Smooth muscle cell (in vitro differentiated cells): ENCODE measurements at regions not wholly inside any gene's neighbourhood (a gene's known extent, or its start where the extent isn't known, plus 50 kb on each side); places are given as distances from the start of the nearest gene placed in this dataset.

Experiments used
- DNase-seq: peaks from one replicate; lab custom pipeline; 2025; ENCODE audit not compliant: unreplicated experiment; lab: John Stamatoyannopoulos, UW
- H2AFZ ChIP-seq: fragments of 200-600 bp; sonication (generic); 2 replicates; pipeline ENCODE4 v1.6.0; 2016; ENCODE audit warnings: antibody characterized with exemption, low read depth, mild to moderate bottlenecking
- H3F3A ChIP-seq: fragments of 200-600 bp; sonication (generic); 2 replicates; pipeline ENCODE4 v1.6.0; 2017; ENCODE audit warnings: antibody characterized with exemption, low read depth
- H3K27ac ChIP-seq: fragments of 200-600 bp; sonication (generic); 2 replicates; pipeline ENCODE4 v1.5.1; 2016; ENCODE audit warnings: low read depth, mild to moderate bottlenecking
- H3K27me3 ChIP-seq: fragments of 200-600 bp; sonication (generic); 2 replicates; pipeline ENCODE4 v1.6.1; 2016; ENCODE audit warnings: low read depth, mild to moderate bottlenecking
- H3K36me3 ChIP-seq: fragments of 200-600 bp; sonication (generic); 2 replicates; pipeline ENCODE4 v1.5.1; 2016; ENCODE audit warnings: low read depth
- H3K4me1 ChIP-seq: fragments of 200-600 bp; sonication (generic); 2 replicates; pipeline ENCODE4 v1.5.1; 2016; ENCODE audit warnings: low read depth
- H3K4me2 ChIP-seq: fragments of 200-600 bp; sonication (generic); 2 replicates; pipeline ENCODE4 v1.6.0; 2016; ENCODE audit warnings: mild to moderate bottlenecking
- H3K4me3 ChIP-seq: fragments of 200-600 bp; sonication (generic); 2 replicates; pipeline ENCODE4 v1.5.1; 2016; ENCODE audit warnings: mild to moderate bottlenecking
- H3K79me2 ChIP-seq: fragments of 200-600 bp; sonication (generic); 2 replicates; pipeline ENCODE4 v1.6.0; 2016; ENCODE audit warnings: low read depth, mild to moderate bottlenecking
- H3K9ac ChIP-seq: fragments of 200-600 bp; sonication (generic); 2 replicates; pipeline ENCODE4 v1.6.0; 2016; ENCODE audit warnings: low read depth
- H3K9me3 ChIP-seq: fragments of 200-600 bp; sonication (generic); replicated peaks from 2 replicates; pipeline ENCODE4 v1.5.1; 2016; ENCODE audit warnings: low read depth
- H4K20me1 ChIP-seq: fragments of 200-600 bp; sonication (generic); 2 replicates; pipeline ENCODE4 v1.6.0; 2016; ENCODE audit warnings: low read depth
- WGBS: methylation state at CpG from one replicate; pipeline ENCODE4 v1.1.7; 2016; ENCODE audit warnings: low lambda C conversion rate; 5-methylcytosine and 5-hydroxymethylcytosine counted together
- TF ChIP-seq, protein P1 (sequence below): fragments of 200-600 bp; sonication (generic); IDR thresholded peaks from 2 replicates; pipeline ENCODE4 v1.5.1; 2017; ENCODE audit warnings: borderline replicate concordance, mild to moderate bottlenecking, antibody characterized with exemption; ENCODE audit not compliant: insufficient read depth, poor library complexity, severe bottlenecking

DNA sequence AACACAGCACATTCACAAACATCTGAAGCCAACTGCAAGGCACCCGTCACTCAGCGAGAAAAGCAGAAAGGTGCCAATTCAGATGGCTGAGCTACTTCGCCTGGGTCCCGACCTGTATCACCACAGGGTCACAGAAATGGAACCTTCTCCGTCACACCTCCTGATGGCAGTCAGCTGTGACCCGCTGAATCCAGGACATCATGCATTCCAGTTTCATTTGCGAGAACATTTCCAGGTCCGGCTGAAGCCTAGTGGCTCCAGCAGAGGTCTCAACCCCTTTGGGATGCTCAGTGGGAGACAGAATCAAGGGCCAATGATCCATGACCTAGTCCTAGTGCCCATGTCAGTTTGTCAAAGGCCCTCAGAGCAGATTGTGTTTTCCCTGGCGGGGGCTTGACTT, 193.6 kb upstream of the KLF14 start:
- no peaks in the 10 kb centered on the region for H3K9me3 ChIP-seq
- H3K27ac ChIP-seq = no peak overlapping the region
- H3K4me2 ChIP-seq = no peak overlapping the region
- no peaks in the 10 kb centered on the region for H3K4me1 ChIP-seq
- no peak overlapping the region for H3K4me3 ChIP-seq
- TF ChIP-seq, protein P1, sequence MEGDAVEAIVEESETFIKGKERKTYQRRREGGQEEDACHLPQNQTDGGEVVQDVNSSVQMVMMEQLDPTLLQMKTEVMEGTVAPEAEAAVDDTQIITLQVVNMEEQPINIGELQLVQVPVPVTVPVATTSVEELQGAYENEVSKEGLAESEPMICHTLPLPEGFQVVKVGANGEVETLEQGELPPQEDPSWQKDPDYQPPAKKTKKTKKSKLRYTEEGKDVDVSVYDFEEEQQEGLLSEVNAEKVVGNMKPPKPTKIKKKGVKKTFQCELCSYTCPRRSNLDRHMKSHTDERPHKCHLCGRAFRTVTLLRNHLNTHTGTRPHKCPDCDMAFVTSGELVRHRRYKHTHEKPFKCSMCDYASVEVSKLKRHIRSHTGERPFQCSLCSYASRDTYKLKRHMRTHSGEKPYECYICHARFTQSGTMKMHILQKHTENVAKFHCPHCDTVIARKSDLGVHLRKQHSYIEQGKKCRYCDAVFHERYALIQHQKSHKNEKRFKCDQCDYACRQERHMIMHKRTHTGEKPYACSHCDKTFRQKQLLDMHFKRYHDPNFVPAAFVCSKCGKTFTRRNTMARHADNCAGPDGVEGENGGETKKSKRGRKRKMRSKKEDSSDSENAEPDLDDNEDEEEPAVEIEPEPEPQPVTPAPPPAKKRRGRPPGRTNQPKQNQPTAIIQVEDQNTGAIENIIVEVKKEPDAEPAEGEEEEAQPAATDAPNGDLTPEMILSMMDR = no peak
- no peak overlapping the region for H2AFZ ChIP-seq
- no peak for DNase-seq
- H3K36me3 ChIP-seq = no peaks in the 10 kb centered on the region
- H3K27me3 ChIP-seq = no peaks in the 10 kb centered on the region
- no peak overlapping the region for H3K9ac ChIP-seq
- peaks cover 24% of the 10 kb centered on the region for H3K79me2 ChIP-seq
- no peaks in the 10 kb centered on the region for H3F3A ChIP-seq
- H4K20me1 ChIP-seq = peaks cover 9% of the 10 kb centered on the region
- 98% methylated on average over 9 of the region's 9 CpGs for WGBS

DNA sequence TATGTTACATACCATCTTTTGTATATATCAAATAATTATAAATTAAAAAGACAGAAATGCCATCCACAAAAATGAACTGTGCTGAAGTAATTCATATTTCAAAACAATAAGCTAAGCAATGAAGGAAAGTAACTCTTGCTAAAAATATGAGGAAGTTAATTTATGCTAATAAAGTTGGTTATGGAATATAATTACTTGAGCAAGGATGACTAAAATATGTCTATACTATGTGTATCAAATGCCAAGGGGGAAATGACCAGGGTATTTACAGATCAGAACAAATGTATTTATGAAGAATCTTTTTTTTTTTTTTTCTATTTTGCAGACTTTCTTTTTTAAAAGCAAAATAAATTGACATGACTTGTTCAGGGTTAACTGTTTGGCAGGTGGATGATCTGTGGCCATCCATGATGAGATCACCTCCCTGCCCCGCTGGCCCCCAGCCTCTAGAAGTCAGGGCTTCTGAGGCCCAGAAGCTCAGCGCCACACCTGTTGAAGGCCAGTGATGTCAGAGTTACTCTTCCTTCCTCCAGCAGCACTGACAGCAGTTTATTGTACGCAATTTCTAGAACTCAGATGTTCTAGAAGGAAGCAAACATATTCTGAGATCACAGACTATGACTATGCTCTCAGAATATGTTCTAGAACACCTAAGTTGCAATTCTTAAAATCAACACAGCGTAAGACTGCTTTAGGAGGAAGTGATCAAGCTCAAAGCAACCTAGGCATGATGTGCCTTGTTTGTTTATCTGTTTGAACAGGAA, 196.1 kb upstream of the KLF14 start:
- Histone ChIP-seq H3K36me3 (no peaks in the 10 kb centered on the region), H2AFZ (no peak overlapping the region), H3K4me2 (no peak overlapping the region), H3K4me3 (no peak overlapping the region), H3K27ac (no peak overlapping the region), H3K4me1 (no peaks in the 10 kb centered on the region), H3K27me3 (no peaks in the 10 kb centered on the region), H3K9ac (no peak overlapping the region), H4K20me1 (peaks cover 16% of the 10 kb centered on the region), H3F3A (no peaks in the 10 kb centered on the region), H3K79me2 (peaks cover 28% of the 10 kb centered on the region), H3K9me3 (no peaks in the 10 kb centered on the region)
- no peak for DNase-seq
- TF ChIP-seq, protein P1 = no peak
- 94% methylated on average over 4 of the region's 4 CpGs for WGBS

DNA sequence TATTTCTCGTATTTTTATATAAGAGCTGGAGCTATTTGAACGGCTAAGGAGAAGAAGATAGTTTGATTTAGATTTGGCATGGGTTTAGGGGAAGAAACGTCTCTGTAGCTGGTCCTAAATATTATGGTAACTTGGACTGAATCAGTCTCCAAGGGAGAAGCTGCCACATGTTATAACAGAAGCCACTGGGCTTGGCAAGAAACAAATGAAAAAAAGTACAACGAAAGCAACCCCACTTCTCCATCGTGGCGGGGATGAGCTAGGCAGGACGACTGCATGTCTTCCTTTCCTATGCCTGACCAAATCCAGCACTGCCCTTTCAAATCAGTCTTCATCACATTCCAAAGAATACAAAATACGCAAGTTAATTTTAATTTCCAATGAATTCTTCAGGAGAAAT, 196.7 kb upstream of the KLF14 start:
- H4K20me1 ChIP-seq = peaks cover 21% of the 10 kb centered on the region
- H3K4me1 ChIP-seq = no peaks in the 10 kb centered on the region
- H3K9ac ChIP-seq = no peak overlapping the region
- TF ChIP-seq, protein P1 = no peak
- H3K27ac ChIP-seq = no peak overlapping the region
- no peak overlapping the region for H3K4me2 ChIP-seq
- DNase-seq = no peak
- H3K4me3 ChIP-seq = no peak overlapping the region
- no peaks in the 10 kb centered on the region for H3K36me3 ChIP-seq
- no peak overlapping the region for H2AFZ ChIP-seq
- 96% methylated on average over 8 of the region's 8 CpGs for WGBS
- no peaks in the 10 kb centered on the region for H3K27me3 ChIP-seq
- no peaks in the 10 kb centered on the region for H3F3A ChIP-seq
- no peaks in the 10 kb centered on the region for H3K9me3 ChIP-seq
- H3K79me2 ChIP-seq = peaks cover 28% of the 10 kb centered on the region

DNA sequence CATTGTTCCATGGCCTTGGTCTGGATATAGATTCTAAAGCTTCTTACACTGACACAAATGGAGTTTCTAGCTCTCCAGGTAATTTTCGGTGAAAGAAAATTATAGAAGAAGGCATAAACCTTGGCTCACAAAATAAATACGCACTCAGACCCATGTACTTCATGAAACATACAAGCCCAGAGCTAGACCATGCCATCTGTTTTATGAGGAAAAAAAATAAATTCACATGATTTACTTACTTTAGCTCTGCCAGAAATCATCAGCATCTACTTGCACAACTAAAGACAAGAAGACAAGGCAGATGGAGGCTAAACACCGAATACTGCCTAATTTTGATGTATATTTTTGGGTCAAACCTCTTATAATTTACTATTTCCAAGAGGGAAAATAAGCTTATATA, 197.4 kb upstream of the KLF14 start:
- H3K27ac ChIP-seq = no peak overlapping the region
- TF ChIP-seq, protein P1 = no peak
- 95% methylated on average over 3 of the region's 3 CpGs for WGBS
- no peaks in the 10 kb centered on the region for H3K9me3 ChIP-seq
- no peaks in the 10 kb centered on the region for H3K27me3 ChIP-seq
- H3F3A ChIP-seq = no peaks in the 10 kb centered on the region
- no peaks in the 10 kb centered on the region for H3K4me1 ChIP-seq
- H4K20me1 ChIP-seq = peaks cover 25% of the 10 kb centered on the region
- no peaks in the 10 kb centered on the region for H3K36me3 ChIP-seq
- no peak overlapping the region for H2AFZ ChIP-seq
- DNase-seq = no peak
- H3K9ac ChIP-seq = no peak overlapping the region
- no peak overlapping the region for H3K4me2 ChIP-seq
- peaks cover 28% of the 10 kb centered on the region for H3K79me2 ChIP-seq
- no peak overlapping the region for H3K4me3 ChIP-seq
